ENCODE measurements at regions not wholly inside any gene's neighbourhood (a gene's known extent, or its start where the extent isn't known, plus 50 kb on each side); places are given as distances from the start of the nearest gene placed in this dataset.

DNA sequence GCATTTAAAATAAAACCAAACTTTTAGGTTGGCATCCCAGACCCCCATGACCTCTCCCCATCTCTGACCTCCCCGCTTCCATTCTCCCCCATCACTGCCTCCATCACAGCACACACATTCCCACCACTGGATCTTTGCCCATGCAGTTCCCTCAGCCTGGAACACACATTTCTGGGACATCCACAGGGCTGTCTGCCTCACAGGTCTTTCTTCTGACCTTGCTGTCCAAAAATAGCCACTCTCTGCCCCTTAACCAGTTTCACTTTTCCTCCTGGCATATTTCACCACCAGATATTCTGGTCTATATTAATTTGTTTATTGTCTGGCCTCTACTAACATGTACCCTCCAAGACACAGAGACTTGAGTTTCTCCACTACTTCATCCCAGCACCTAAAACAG lies 75.2 kb upstream of the PRDM11 start:
- no peak for DNase-seq

DNA sequence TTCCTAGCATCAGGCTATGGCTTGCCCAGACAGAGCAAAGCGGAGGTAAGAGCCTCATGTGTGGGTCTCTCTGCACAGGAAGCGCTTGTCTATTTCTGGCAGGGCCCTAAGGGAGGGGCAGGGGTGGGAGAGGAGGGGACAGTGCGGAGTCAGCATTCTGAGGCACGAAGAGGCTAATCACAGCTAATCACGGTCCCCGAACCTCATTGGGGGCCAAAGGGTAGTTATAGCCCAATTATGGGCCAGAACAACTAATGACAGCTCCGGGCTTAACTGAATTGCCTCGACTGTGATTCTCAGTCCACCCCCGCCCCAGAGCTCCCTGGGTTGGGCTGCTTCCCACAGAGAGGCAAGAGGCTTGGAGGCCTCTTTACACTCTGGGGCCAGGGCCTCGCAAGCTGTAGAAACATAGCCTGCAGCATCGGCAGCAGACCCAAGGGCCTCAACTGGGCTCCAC lies 72.7 kb upstream of the PRDM11 start:
- no peak for DNase-seq

DNA sequence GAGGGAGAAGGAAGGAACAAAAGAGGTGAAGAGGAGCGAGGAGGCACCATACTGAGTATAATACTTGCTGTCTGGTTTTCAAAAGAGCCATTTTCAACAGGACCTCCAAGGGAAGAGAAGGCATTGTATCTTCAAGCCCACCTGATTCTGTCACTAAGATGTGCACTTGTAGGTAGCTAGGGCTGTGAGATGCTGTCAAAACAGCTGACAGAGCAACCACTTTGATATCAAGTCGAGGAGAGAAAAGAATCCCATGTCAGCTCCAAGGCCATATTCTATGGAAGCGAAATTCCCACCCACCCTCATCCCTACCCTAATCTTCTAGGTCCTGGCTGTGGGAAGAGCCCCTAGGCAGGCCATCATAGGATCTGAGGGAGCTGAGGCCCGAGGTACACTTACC lies 70.9 kb upstream of the PRDM11 start:
- DNase-seq, result no peak

DNA sequence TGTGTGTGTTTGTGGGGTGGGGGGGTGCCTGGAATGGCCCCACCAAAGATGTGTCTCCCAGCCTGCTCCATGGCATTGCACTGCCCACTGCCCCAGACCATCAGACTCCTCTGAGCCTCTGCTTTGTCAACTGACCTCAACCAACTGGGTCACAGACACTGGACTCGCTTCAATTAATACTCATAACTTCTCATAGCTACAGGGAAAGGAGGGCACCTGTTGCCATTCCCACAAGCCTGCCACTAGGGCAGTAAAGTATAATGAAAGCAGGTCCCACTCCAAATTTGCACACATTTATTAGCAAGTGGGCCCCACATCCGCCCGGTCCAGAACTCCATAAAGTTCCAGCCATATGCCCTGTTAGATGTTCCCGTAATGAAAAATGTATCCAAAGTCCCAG lies 70.5 kb upstream of the PRDM11 start:
- DNase-seq, result no peak

DNA sequence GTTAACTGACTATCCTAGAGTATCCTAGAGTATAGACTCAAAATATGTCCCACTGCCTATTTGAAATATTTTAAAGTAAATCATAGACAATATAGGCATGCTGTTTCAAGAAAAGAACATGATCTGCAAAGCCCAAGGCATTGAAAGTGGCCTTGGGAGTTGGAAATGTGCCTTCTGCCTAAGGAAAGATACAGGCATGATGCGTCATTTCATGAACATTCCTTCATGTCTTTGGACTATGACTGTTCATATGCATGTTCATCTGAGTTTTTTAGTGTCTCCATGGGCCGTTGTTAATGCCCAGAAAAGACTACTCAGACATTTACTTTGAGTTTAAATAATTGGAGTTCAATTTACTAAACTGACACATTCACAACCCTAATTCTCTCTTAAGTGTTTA lies 69.7 kb upstream of the PRDM11 start:
- DNase-seq, result no peak

DNA sequence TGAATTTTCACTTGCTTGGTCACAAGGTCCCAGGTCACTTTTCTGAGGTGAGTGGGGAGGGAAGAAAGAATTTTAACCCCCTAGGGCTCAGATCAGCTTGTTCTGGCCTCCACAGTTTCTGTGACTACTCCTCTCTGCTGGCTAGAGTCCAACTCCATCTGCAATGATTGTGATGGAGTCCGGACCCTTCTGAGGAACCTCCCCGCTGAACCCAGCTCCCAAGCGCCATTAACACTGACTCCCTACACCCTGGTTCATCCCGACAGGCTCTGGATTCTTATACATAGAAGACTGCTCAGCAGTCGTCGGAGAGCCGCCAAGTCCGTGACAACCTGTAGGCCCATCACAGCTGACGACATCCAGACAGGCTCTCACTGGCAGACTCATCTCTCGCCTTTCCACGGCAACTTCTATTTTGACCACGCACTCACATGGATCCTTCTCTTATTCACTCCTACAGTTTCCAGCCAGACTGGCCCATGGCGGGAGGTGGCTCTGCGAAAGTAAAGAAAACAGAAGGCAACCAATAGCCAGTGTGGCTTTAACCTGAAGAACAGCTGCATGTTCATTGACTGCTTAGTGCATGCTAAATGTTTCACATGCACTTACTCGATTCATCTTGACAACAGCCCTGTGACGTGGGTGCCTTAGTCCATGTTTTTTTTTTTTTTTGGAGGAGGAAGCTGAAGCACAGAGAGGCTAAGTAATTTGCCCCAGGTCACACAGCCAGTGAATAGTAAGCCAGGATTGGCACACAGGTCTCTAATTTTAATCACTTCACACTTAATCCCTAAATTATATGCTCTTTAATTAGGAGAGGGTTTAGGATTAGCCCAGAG lies 68.0 kb upstream of the PRDM11 start:
- no peak for DNase-seq

DNA sequence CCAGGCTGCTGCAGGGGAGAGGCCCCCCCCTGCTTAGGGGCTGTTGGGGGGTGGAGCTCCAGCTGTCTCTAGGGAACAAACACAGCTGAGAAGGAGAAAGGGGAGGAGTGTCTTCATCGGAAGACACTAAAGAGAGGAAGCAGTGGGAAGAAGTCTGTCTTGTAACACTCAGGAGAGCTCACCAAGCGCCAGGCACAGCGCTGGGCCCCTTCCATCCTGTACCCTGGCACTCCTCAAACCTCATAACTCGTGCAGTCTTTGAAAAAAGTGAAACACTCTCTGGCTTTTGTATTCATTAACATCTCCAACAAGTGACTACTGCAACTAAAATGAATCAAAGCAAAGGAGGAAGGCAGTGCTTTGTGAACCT lies 67.4 kb upstream of the PRDM11 start:
- no peak for DNase-seq

DNA sequence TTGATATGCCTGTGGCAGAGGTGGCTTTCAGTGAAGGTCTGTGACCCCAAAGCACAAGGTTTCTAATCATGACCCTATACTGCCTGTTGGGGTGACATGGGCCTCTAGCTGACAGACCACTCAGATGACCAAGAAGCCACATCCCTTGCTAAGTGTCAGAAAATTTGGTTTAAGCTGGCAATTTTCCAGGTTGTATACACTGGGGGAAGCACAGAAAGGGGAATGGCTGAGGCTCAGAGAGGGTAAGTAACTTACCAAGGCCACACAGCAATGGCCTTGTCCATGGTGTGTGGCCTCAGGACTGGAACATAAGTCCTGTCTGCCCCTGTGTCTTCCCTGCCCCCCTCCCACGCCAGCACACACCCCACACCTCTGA lies 66.9 kb upstream of the PRDM11 start:
- DNase-seq, result no peak

DNA sequence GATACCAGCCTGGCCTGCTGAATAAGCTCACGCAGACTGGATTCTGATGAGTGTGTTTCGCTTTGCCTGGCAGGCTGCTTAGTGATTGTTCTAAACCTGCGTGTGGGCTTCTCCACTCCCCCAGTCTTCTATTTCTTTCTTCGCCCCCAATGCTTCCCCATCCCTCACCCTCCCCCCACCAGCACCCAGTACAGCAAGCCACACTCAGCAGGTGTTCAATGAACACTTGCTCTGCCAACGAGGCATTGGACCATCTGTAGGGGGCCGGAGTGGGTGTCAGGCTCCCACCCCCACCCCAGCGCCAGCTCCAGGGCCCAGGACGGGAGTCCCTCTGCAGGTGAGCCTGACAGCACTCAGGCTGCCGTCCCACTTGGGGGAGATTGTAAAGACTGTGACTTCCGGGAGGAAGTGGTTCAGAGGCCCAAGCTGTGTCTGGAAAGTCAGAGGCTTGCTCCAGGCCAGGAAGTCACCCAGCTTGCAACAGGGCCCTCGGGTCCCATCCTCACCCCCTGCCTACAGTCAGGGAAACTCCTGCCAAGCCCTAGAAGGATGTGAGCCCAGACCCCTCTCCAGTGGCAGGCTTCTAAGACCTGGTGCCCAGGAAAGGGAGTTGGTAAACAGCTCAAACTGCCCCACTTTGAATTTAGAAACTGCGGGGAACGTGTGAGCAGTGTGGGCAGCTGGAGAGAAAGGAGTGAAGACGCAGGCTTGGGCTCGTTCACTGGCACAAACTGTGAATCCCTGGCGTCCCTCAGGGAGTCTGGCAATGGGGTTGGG lies 66.3 kb upstream of the PRDM11 start:
- DNase-seq, result peak; percentile 55

DNA sequence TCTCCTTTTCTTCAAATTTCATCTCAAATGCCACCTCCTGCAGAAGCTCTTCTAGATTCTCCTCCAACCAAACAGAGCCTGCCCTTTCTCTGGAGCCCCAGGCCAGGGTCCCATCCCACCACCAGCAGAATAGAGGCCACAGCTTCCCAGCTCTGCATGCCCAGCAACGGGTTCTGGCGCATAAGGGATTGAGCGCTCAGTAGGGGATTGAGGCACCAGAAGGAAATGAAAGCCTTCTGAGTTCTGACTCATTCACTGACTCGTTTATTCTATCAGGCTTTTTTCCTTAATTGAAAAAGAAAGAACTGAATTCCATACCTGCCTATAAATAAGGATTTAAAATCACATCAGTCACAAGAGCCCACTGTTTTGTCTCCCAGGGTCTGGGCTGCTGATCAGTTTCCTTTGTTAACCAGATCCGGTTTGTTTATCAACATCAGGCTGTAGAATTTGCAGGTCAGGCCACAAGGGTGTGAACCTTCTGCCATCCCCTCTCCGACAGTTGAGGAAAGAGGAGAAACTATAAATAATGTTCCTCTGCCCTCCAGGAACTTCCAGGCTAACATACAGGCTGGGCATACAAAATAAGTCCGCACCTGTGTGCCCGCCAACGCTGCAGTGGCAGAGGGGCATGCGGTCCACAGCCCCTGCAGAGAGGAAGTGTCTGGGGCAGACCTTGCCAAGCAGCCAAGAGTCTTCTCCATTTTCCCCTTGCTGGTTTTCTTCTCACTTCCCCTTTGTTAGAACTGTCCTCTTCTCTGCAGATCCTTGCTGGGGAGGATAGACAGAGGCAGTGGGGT lies 63.5 kb upstream of the PRDM11 start:
- DNase-seq, result no peak

DNA sequence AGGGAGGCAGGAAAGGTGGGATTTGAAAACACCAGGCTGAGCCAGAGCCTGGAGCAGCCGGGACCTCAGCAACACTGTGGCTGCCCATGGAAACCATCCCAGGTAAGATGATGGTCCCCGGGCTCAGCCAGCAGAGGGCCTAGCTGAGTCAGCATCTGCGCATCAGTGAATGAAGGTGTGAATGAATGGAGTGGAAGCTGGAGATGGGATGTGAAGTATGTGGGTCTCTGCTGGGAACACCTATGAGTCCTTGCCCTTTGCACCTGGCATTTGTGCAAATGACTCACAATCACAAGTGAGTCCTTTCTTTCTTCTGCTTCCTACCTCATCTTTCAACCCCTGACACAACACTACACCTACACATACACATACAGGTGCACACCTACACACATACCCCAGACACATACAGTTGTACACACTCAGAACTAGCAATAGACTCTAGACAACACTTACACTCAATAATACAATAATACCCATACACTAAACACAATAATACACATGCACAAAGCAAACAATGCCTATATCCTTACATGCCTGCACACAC lies 62.8 kb upstream of the PRDM11 start:
- no peak for DNase-seq

DNA sequence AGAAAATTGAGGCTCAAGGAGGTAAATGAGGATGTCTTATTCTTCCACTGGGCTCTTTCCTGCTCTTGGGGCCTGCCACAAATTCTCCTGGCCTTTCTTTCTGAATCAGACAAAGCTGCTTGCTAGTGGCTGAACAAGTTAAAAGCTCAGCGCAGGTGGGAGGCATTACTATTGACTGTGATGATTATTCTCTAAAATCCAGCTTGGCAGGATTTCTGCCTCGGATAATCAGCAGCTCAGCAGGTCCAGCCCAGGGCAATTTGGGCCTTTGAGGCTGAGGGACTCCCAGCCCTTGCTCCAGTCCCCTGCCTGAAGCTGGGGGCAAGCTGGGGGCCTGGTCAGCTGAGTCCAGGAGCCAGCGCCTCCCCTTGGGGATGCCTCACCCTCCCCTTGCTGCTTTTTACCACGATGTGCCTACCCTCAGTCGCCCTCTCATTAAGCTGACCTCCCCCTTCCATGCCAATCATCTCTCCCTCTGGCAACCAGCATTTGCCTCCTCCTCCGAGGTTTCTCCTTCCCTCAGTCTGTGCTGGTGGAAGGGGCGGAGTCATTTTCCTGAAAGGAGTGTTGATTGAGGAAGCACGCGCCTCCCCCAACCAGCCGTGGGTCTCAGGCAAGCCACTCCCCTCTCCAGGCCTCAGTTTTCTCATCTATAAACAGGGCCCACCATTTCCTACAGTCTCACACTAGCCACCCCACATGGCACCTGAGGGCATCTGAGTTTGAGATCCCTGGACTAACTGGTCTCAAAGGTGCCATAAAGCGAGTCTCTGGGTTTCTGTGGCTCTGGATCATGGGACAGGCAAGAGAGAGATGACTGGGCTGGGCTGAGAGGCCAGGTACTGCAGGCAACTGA lies 60.6 kb upstream of the PRDM11 start:
- no peak for DNase-seq

DNA sequence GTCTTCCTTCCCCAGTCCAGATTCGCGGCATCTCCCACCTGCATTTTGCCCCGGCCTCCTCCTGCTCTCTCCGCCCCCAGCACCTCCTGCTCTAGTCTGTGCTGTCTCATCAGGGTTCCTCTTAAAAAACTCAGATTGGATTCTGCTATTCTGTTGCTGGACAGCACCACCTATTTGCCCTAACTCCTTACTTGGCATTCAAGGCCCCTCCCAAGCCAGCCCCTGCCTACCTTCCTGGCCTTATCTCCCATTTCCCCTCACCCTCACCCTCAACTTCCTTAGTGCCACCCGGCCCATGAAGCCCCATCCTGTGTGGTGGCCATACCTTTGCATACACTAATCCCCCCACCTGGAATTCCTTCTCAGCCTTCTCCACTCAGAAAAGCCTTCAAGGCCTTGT lies 59.9 kb upstream of the PRDM11 start:
- no peak for DNase-seq

DNA sequence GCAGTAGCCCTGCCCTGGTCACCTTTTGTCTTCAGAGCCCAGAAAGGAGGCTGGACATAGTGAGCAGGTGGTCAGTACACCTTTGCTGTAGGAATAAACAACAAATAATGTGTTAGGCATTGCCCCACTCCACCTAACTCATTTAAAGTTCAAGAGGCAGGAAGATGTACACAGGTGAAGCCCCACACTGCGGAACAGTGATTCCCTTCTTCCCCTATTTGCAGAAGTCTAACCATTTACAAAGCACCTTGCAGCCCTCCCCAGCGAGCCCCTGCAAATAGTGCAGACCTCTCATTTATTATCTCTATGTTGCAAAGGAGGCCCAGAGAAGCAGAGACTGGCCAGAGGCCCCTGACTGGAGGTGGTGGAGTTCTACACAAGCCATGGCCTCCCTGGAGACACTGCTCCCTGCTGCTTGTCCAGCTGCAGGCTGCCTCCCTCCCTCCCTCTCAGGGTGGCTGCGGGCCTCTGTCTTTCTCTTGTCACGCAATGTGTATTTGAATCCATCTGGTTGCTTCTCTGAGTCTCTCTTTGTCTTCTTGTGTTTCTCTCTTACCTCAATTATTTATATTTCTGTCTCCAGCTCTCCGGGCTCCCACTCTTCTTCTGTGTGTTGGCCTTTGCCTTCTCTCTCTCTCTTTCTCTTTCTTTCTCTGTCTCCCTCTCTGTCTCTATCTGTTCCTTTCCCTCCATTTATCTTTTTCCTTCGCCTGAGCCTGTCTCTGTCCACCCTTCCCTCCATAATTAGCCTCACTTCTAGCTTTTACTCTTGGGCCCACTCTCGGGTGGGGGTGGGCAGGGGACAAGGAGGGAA lies 59.1 kb upstream of the PRDM11 start:
- DNase-seq, result no peak

DNA sequence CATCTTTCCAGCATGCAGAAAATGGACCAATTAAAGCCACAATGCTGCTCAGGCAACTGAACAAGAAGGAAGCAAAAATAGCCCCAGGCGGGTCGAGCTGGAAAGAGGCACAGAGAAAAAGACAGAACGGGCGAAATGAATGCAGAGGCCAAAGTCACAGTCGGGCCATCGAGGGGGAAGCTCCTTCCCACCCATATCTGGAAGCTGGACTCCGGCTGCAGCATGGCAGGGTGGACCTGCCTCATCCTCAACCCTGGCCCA lies 58.6 kb upstream of the PRDM11 start:
- DNase-seq, result no peak

DNA sequence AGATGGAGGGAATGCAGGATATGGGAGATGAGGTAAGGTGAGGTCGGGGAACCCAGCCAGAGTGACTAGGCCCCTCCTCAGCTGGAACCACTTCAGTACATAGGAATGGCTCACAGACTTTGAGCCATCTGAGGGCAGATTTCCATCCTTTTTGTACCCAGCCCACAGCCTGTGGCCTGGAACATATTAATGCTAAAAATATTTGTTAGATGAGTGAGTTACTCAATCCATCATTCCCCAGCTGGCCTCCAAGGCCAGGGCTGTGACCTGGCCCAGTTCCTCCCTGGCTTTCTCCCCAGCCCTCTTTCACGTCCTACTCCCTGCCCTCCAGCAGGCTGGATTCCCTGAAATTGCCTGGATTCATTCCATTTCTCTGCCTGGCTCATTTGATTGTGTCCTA lies 57.2 kb upstream of the PRDM11 start:
- no peak for DNase-seq

DNA sequence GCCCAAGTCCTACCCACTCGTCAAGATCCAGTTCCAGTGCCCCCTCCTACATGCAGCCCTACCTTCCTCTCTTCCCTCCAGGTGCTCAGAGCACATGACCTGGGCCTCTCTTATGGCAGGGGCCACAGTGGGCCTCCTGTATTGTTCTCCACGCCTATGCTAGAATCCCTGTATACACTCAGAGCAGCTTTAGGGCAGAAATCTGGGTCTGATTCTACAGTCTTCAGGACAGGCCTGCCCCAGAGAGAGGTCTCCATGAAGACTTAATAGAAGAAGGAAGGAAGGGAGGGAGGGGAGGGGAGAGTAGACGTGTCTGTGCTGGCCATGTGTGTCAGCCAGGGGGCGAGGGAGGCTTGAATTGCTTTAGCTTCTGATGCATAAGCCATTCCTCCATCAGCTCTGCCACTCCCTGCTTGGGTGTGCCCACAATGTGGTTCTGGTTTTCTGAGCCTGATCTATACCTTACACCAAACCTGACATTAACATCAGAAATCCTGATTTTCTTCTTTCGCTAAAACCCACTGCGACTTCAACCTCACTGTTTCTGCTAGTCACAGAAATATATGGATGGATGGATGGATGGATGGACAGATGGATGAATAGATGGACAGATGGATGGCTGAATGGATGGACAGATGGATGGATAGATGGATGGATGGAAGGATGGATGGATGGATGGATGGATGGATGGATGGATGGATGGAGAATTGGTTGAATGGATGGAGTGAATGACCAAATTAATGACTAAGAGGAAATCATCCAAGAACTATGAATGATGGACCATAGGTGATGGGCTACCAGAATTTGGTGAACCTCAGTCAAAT lies 56.6 kb upstream of the PRDM11 start:
- no peak for DNase-seq

DNA sequence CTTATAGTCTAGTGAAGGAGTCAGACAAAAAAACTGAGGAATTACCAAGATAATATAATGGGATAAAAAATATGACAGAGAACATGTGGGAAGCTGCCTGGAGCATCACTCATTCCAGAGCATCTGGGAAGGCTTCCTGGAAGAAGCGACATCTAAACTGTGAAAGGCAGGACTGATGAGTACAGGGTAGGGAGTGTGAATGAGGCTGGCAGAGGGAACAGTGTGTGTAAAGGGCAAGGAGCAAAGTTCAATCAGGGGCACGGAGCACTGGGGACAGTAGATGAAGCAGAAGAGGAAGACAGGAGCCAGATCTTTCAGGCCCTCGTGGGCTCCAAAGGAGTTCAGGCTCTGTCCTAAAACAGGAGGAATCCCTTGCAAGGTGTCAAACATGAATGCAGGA lies 55.8 kb upstream of the PRDM11 start:
- DNase-seq, result no peak

DNA sequence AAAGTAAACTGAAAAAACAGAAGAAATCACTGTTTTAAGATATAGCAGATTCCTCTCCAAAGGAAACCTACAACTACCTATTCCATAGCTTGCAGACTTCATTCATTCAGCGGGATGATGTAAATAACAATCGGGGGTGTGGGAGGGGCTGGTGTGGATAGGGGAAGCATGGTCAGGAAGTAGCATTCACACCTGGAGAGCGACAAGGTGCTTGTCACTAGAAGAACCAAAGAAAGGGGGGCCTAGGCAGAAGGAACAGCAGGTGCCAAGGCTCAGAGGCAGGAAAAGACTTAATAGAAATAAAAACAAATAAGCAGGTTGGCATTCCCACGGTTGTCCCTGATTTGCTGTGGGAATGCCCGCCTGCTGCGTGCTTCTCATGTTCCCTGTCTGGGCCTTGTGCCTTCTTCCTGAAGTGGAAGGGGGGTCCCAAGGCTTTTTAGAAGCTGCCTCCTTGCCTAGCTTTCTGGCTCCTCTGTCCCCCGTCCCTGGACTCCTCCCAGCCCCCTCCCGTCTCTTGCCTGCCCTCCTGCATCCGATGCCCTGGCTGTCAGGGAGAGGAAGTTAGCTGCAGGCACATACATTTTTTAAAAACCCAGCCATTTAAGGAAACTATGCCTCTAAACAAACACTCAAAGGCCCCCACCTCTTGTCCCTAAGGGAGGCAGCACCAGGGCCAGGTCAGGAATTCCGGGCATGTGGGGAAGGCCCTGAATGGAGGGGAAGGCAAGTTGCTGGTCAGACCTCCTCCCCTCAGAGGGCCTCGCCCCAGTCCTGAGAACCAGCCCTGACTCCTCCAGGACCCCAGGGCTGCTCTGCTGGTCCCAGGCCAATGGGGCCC lies 54.7 kb upstream of the PRDM11 start:
- DNase-seq, result no peak

DNA sequence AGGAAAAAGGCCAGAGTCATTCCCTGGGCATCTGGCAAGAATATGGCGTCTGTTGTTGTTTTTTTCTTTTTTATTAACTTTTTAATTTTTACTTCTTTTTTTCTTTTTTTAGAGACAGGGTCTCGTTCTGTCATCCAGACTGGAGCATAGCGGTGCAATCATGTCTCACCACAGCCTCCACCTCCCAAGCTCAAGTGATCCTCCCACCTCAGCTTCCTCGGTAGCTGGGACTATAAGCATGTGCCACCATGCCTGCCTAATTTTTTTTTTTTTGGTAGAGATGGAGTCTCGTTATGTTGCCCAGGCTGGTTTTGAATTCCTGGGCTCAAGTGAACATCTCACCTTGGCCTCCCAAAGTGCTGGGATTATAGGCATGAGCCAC lies 54.0 kb upstream of the PRDM11 start:
- no peak for DNase-seq
